ENCODE measurements at regions not wholly inside any gene's neighbourhood (a gene's known extent, or its start where the extent isn't known, plus 50 kb on each side); places are given as distances from the start of the nearest gene placed in this dataset.

DNA sequence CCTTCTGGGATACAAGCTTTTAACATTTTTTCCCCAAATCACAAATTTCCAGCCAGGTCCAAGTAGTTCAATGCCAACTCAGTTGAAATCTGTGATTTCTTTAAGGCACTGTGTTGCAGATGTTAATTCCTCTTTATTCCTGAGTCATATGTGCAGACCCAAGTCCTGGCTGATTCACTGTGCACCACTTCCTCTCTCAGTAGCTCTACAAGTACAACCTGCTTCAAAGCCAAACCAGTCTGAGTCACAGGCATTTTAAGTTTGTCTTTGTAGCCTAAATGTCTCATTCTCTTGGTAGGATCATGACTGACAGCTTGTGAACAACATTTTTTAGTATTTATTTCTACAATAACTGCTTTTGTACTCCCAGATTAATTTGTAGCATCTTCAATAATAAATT is 165.6 kb upstream of the S100G start:
- no peak overlapping the region for H3K4me3 ChIP-seq (ENCODE audit: insufficient read depth, low read length)
- H3K79me2 ChIP-seq (ENCODE audit: insufficient read depth, low read length) = no peaks in the 10 kb centered on the region
- no peaks in the 10 kb centered on the region for H3K36me3 ChIP-seq (ENCODE audit: insufficient read depth, low read length)
- H3K27me3 ChIP-seq (ENCODE audit: insufficient read depth, low read length) = no peaks in the 10 kb centered on the region
- no peak overlapping the region for H2AFZ ChIP-seq (ENCODE audit: low read length)
- TF ChIP-seq, protein P1, sequence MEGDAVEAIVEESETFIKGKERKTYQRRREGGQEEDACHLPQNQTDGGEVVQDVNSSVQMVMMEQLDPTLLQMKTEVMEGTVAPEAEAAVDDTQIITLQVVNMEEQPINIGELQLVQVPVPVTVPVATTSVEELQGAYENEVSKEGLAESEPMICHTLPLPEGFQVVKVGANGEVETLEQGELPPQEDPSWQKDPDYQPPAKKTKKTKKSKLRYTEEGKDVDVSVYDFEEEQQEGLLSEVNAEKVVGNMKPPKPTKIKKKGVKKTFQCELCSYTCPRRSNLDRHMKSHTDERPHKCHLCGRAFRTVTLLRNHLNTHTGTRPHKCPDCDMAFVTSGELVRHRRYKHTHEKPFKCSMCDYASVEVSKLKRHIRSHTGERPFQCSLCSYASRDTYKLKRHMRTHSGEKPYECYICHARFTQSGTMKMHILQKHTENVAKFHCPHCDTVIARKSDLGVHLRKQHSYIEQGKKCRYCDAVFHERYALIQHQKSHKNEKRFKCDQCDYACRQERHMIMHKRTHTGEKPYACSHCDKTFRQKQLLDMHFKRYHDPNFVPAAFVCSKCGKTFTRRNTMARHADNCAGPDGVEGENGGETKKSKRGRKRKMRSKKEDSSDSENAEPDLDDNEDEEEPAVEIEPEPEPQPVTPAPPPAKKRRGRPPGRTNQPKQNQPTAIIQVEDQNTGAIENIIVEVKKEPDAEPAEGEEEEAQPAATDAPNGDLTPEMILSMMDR (IDR thresholded peaks at IDR 0.05; ENCODE audit: extremely low read depth, low read depth, low read length) = no peak
- H4K20me1 ChIP-seq (ENCODE audit: insufficient read depth, low read length) = no peaks in the 10 kb centered on the region
- H3K4me1 ChIP-seq (ENCODE audit: insufficient read depth, low read length) = peaks cover 19% of the 10 kb centered on the region
- H3K27ac ChIP-seq (ENCODE audit: low read depth, low read length) = no peak overlapping the region
- no peaks in the 10 kb centered on the region for H3K9me3 ChIP-seq (ENCODE audit: low read depth, low read length)
- H3K4me2 ChIP-seq (ENCODE audit: insufficient read depth, low read length) = no peak overlapping the region
- peak; percentile 80 for DNase-seq (ENCODE audit: insufficient read length, low spot score, missing footprints)

DNA sequence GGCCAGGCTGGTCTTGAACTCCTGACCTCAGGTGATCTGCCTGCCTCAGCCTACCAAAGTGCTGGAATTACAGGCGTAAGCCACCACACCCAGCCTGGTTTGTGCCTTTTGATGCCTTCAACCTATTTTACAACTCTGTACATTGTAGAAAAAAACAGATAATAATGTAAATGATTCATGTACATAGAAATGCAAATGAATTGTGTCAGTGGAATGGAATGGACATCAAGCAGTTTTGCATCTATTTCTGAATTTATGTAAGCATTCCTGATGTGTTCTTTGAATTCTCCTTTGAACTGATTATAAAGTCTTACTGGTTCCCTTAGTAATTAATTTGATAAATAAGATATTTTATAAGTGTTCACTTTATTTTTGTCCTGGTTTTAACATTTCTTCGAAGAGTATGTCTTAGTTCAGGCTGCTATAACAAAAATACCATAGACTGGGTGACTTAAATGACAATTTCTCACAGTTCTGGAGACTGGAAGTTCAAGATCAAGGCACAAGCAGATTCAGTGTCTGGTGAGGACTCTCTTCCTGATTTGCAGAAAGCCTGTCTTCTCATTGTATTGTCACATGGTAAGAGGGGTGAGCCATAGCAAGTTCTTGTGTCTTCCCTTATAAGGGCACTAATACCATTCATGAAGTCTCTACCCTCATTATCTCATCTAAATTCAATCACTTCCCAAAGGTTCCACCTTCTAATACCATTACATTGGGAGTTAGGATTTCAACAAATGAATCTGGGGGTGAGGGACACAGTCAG is 162.2 kb upstream of the S100G start:
- H4K20me1 ChIP-seq (ENCODE audit: insufficient read depth, low read length) = no peaks in the 10 kb centered on the region
- H3K36me3 ChIP-seq (ENCODE audit: insufficient read depth, low read length) = no peaks in the 10 kb centered on the region
- no peak for DNase-seq (ENCODE audit: insufficient read length, low spot score, missing footprints)
- no peak overlapping the region for H3K4me3 ChIP-seq (ENCODE audit: insufficient read depth, low read length)
- TF ChIP-seq, protein P1 (IDR thresholded peaks at IDR 0.05; ENCODE audit: extremely low read depth, low read depth, low read length) = no peak
- peaks cover 9% of the 10 kb centered on the region for H3K4me1 ChIP-seq (ENCODE audit: insufficient read depth, low read length)
- peak overlapping the region; percentile 13 for H3K27ac ChIP-seq (ENCODE audit: low read depth, low read length)
- no peak overlapping the region for H3K4me2 ChIP-seq (ENCODE audit: insufficient read depth, low read length)
- no peaks in the 10 kb centered on the region for H3K27me3 ChIP-seq (ENCODE audit: insufficient read depth, low read length)
- no peaks in the 10 kb centered on the region for H3K79me2 ChIP-seq (ENCODE audit: insufficient read depth, low read length)
- H3K9me3 ChIP-seq (ENCODE audit: low read depth, low read length) = no peaks in the 10 kb centered on the region
- no peak overlapping the region for H2AFZ ChIP-seq (ENCODE audit: low read length)

- TF ChIP-seq, protein P1 (IDR thresholded peaks at IDR 0.05; ENCODE audit: extremely low read depth, low read depth, low read length) = no peak
- Histone ChIP-seq H3K79me2 (ENCODE audit: insufficient read depth, low read length) (no peaks in the 10 kb centered on the region), H4K20me1 (ENCODE audit: insufficient read depth, low read length) (no peaks in the 10 kb centered on the region), H3K4me1 (ENCODE audit: insufficient read depth, low read length) (peaks cover 9% of the 10 kb centered on the region), H3K27me3 (ENCODE audit: insufficient read depth, low read length) (no peaks in the 10 kb centered on the region), H3K4me3 (ENCODE audit: insufficient read depth, low read length) (no peak overlapping the region), H3K36me3 (ENCODE audit: insufficient read depth, low read length) (no peaks in the 10 kb centered on the region), H3K9me3 (ENCODE audit: low read depth, low read length) (no peaks in the 10 kb centered on the region), H3K27ac (ENCODE audit: low read depth, low read length) (no peak overlapping the region), H3K4me2 (ENCODE audit: insufficient read depth, low read length) (no peak overlapping the region), H2AFZ (ENCODE audit: low read length) (no peak overlapping the region)
- DNase-seq (ENCODE audit: insufficient read length, low spot score, missing footprints) = no peak
These were observed 161.0 kb upstream of the S100G start for GRCh38 chrX:16488959-16489358.

DNA sequence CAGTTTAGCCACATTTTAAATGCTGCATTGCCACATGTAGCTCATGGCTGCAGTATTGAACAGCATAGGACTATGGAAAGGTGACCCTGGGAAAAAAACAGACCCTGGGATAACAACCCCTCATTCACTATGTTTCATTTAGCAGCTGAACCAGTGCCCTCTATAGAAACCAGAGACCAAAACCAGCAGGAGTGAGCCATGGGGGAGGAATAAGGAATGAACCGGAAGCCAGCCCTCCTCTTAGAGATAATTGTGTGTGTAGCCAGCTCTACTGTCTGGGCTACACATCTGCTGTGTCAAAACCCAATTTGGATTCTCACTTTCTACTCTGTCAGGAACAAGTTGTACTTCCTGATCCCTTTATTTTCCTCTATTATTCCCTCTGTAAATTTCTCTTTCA is 158.5 kb upstream of the S100G start:
- Histone ChIP-seq H3K4me1 (ENCODE audit: insufficient read depth, low read length) (peaks cover 9% of the 10 kb centered on the region), H3K4me3 (ENCODE audit: insufficient read depth, low read length) (no peak overlapping the region), H3K4me2 (ENCODE audit: insufficient read depth, low read length) (no peak overlapping the region), H4K20me1 (ENCODE audit: insufficient read depth, low read length) (no peaks in the 10 kb centered on the region), H3K27ac (ENCODE audit: low read depth, low read length) (no peak overlapping the region), H3K9me3 (ENCODE audit: low read depth, low read length) (no peaks in the 10 kb centered on the region), H3K27me3 (ENCODE audit: insufficient read depth, low read length) (no peaks in the 10 kb centered on the region), H3K36me3 (ENCODE audit: insufficient read depth, low read length) (no peaks in the 10 kb centered on the region), H3K79me2 (ENCODE audit: insufficient read depth, low read length) (no peaks in the 10 kb centered on the region), H2AFZ (ENCODE audit: low read length) (no peak overlapping the region)
- DNase-seq (ENCODE audit: insufficient read length, low spot score, missing footprints) = no peak
- TF ChIP-seq, protein P1 (IDR thresholded peaks at IDR 0.05; ENCODE audit: extremely low read depth, low read depth, low read length) = no peak
